OCI-M2 (cell line): ENCODE measurements at regions not wholly inside any gene's neighbourhood (a gene's known extent, or its start where the extent isn't known, plus 50 kb on each side); places are given as distances from the start of the nearest gene placed in this dataset.

Source experiments
- DNase-seq: peaks from one replicate; lab custom pipeline; 2025; ENCODE audit not compliant: unreplicated experiment; lab: John Stamatoyannopoulos, UW

DNA sequence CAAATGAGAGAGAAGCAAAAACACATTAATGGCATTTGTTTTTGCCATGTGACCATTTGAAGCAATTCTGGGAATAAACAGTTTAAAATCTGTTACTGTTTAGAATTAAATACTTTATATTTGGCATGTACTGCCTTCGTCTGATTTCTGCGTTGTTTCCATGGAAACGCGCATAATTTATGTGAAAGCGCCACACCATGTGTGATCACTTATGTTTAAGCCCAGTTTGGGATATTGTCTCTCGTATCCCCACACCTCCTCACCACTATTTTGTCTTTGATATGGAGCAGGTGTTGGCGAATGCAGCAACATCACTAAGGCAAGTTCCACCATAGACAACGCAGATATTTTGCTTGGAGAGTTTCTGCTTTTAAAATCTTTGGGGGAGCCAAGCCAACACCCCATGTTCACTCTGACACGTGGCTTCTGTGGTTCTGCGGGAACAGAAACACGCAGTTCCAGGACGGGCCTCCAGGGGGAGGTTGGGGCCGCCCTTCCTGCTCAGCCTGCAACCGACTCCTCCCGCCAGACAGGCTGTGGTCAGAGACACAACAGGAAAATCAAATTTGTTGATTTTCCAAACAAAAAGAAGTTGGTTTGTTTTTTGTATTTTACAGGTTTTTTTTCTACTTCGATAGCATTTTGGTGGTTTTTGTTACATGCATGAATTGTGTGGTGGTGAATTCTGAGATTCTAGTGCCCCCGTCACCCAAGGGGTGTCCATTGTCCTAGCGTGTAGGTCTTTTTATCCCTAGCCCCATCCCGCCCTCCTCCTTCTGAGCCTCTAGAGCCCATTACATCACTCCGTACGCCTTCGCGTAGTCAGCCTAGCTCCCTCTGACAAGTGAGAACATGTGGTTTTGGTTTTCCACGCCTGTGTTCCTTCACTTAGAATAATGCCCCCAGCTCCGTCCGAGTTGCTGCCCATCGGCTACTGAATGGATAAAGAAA is 101.9 kb upstream of the SFSWAP start:
- no peak for DNase-seq

- no peak for DNase-seq
Measured at GRCh38 chr12:131609762-131610161, 101.1 kb upstream of the SFSWAP start.

- DNase-seq, result no peak
Measured at GRCh38 chr12:131610181-131610580, 100.7 kb upstream of the SFSWAP start.

DNA sequence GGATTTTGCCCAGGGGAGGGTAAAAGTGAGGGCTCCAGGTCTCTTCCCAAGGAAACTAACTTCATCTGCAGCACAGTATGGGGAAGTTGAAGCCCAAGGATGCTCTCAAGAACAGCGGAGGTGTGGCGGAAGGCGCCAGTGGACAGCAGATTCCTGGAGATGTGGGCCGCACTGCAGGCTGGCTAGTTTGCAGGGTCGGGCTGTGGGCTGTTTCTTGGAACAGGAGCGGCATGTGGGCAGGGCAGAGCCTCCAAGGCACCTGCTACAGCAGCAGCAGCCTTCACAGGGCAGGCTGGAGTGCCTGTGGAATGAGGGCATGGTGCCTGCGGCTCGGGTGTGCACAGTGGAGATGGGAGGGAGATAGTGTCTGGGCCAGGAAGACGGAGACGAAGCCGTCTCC is 100.0 kb upstream of the SFSWAP start:
- no peak for DNase-seq

- no peak for DNase-seq
Measured at GRCh38 chr12:131611416-131612091, 99.3 kb upstream of the SFSWAP start.

DNA sequence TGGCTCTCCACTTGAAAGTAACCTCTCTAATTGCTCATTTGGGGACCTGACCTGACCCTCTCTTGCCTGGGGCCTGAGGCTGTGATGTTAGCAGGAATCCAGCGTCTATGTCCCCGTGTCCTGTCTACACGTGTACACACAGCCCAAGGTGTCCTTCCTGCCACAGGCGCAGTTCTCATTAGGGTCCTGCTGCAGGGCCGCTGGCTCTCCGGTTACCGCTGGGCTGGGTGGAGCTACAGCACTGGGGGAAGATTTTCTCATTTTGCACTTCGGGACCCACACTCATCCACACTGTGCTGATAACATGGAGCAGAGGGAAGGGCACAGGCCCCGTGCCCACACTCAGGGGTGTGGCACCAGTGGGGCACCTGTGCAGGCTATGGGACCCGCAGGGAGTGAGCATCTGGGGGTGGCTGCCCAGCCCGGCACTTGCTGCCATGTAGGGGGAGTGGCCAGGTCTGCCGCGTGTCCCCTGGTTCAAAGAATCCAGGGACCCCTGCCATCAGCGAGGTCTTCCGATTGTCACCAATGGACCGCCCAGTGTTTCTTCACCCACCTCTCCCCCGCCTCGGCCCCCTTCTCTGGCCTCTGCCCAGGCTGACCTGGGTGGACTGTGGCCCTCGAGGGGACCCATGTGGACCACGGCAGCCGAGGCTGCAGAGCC is 98.7 kb upstream of the SFSWAP start:
- DNase-seq, result no peak

- no peak for DNase-seq
Measured at GRCh38 chr12:131613186-131613585, 97.7 kb upstream of the SFSWAP start.

DNA sequence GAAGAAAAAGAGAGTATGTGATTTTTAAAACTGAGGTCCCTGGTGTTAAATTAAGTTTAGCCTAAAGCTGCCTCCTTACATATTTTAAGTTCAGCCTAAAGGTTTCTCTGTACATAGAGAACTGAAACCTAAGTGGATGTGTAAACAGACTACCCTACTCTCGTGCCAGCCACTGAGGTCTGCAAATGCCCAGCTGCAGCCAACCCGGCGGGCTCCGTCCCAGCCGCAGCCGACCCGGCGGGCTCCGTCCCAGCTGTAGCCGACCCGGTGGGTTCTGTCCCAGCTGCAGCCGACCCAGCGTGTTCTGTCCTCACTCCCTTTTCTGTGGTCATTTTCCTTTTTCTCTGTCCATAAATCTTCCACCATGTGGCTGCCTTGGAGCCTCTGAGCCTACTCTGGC is 97.2 kb upstream of the SFSWAP start:
- DNase-seq, result no peak

DNA sequence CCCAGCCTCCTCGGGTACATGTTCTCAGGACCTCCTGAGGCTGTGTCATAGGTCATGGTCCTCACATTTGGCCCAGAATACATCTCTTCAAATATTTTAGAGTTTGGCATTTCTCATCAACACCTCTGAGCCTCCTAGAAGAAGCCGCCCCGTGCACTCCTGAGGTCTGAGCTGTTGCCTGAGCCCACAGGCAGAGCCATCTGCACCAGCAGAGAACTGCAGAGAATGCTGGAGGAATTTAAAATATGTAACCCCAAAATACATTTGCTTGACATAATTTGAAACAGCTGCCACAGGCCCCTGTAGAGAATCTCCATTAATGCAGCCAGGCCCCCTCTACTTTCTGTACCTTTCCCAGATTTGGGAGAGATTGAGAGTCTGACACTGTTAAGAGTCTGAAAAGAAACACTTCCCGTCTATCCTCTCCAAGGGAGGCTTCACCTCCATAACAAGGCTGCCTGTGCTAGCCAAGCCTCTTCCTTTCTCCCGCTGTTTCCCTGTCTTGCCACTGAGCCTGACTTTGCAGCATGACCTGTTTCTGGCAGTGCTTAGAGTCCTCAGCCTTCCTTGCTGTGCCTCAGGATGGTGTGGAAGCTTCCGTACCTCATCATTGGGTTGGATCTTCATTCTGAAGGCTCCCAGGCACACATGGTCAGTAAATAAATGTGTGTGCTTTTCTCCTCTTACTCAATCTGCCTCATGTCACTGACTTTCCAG is 95.4 kb upstream of the SFSWAP start:
- no peak for DNase-seq

DNA sequence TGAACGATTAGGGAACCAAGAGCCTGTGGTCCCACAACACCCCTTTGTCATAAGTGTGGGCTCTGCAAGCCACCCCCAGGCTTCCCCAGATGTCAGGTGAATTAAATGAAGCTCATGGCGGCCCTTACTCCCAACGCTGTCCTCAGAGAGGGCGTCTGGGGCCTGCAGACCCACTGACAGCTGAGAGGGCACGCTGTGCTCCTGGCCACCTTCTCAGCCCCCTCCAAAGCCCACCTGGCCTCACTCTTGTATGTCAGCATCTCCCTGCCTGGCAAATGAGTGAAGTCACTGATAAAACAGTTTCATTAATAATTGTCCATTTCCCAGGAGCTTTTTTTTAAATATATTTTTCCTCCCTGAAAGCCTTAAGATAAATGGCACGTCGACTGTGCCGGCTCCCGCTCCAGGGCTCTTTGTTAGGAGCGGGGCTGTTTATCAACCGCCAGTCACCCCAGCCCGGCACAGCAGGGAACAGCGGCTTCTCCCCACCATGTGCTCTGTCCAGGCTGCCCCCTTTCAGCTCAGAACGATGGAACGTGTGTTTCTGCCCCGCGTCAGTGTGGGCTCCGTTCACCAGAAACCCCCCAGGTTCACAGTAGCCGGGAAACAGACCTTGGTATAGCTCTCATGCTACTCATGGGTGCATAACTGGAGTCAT is 94.7 kb upstream of the SFSWAP start:
- no peak for DNase-seq

DNA sequence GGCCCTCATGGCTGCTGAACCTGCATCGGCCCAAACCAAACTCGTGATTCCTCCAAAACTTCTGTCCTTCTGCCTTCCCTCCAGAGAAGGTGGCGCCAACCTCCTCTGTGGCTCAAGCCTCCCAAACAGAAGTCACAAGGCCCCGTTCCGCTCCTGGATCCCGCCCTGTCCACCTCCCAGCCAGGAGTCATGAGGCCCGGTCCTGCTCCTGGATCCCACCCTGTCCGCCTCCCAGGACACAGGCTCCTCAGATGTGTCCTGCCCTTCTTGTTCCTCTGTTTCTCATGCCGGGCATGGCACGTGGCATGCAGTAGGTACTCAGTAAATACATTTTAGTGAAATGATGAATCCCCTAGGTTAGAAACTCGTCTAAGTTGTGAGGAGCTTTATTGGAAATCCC is 94.2 kb upstream of the SFSWAP start:
- no peak for DNase-seq

DNA sequence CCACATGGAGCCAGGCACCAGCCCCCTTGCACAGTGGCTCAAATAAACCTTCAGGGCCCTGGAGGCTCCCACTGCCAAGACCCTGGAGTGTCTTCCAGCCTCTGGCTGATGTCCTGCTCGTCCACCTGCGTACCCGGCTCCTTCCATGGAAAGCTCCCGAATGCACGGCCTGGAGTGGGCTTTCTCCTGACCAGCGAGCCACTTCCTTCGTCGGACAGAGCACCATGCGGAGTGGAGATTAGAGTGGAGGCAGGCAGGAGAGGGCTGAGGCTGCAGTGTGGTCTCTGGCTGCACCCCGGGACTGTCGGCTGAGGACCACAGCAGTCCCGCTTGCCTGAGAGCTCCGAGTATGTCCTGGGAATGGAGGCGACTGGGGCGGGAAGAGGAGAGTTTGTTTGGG is 93.7 kb upstream of the SFSWAP start:
- no peak for DNase-seq

GRCh38 chr12:131617596-131618302 is 93.1 kb upstream of the SFSWAP start:
- DNase-seq, result no peak

DNA sequence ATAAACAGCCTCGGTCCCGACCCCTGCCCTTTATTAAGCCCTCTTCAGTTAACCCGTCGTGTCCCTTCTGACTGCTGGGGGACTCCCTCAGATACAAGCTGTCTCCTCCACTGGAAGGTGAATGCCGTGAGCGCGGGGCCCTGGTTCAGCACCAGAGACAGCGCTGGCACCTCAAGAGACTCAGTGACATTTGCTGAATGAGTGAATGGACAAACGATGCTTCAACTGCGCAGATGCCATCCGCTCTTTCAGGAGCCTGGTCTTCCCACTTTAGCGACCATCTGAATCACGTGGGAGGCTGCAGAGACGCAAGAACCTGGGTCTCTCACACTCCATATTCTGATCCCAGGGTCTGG is 92.6 kb upstream of the SFSWAP start:
- no peak for DNase-seq

DNA sequence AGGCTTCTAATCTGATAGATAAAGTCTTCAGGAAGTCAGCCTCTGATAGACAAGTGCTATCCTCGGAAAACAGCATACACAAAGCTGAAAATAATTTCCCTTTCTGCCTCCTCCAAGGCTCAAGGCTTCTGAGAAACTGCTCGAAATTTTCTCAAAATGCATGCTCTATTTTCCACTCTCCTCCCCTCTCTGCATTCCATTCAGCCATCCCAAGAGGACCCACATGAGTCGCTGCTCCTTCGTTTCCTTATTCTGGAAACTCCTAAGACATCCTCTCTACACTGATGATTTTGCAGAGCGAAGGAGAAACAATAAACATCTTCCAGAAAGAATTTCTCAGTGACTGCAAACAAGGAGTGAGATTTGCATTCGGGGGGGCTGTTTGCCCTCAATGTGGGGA is 92.2 kb upstream of the SFSWAP start:
- DNase-seq, result no peak

GRCh38 chr12:131619106-131619642 is 91.7 kb upstream of the SFSWAP start:
- no peak for DNase-seq

- no peak for DNase-seq
Measured at GRCh38 chr12:131619736-131620506, 91.0 kb upstream of the SFSWAP start.

DNA sequence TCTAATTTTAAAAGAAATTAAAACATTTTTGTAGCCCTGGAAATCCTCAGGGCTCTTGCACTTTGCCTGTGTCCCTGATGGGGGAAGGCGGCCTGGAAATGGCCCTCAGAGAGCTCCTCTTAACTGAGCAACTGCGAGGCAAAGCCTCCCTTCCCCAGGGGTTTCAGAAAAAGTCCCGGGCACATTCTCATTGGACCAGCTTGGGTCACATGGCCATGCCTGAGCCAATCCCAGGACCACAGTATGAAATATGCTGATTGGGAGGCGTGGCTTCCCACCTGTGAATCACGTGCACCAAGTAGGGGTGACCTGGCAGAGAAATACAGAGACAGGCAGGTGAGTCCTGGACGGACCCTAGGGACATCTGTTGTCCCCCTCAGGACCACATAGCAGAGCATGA is 90.4 kb upstream of the SFSWAP start:
- DNase-seq, result no peak
